ENCODE measurements at regions not wholly inside any gene's neighbourhood (a gene's known extent, or its start where the extent isn't known, plus 50 kb on each side); places are given as distances from the start of the nearest gene placed in this dataset.

DNA sequence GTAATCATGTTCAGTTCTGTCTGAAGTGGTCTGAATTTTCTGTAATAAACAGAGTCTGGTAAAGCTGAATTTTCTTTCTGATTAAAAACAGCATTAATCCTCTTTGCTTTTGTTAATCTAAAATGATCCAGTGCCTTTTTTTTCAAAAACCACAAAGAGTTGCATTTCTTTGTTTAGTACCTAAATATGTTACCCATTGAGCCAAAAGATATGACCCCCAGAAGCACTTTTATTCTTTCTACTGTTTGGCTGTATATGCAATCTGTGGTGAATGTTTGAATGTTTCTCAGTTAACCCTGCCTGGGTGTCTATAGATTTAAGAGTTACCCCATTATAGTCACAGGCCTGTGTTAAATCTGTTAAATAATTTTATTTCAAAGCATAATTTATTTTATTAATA lies 394.8 kb downstream of the PTPRC start (continued):
- TF ChIP-seq, protein P1, sequence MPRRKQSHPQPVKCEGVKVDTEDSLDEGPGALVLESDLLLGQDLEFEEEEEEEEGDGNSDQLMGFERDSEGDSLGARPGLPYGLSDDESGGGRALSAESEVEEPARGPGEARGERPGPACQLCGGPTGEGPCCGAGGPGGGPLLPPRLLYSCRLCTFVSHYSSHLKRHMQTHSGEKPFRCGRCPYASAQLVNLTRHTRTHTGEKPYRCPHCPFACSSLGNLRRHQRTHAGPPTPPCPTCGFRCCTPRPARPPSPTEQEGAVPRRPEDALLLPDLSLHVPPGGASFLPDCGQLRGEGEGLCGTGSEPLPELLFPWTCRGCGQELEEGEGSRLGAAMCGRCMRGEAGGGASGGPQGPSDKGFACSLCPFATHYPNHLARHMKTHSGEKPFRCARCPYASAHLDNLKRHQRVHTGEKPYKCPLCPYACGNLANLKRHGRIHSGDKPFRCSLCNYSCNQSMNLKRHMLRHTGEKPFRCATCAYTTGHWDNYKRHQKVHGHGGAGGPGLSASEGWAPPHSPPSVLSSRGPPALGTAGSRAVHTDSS (CRISPR knock-in tag; conservative IDR thresholded peaks at IDR 0.05), result no peak
- no peak for TF ChIP-seq ZNF317 (CRISPR knock-in tag; IDR thresholded peaks at IDR 0.05)
- TF ChIP-seq NFATC3 (CRISPR knock-in tag; IDR thresholded peaks at IDR 0.05), result no peak

DNA sequence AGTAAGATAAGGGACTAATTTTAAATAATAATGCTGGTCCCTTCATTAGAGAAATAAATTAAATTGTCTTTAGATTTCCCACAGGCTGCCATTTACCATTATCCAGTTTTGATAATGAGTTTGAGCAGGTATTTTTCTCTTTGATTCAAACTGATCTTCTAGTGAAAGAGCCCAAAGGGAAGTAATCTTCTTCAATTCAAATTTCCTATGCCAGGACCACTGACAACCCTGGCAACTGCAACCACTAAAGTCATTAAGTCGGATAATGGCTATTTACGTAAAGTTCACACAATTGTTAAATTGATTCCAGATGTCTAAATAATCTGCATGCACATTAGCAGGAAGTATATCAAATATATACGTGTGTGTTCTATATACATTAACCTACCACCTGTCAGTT lies 399.3 kb downstream of the PTPRC start:
- ChIA-PET POLR2A (no interaction called here), CTCF (ENCODE audit: low intra/inter-chr PET ratio, low total read pairs) (no interaction called here)

More for the DNA sequence above, 399.3 kb downstream of the PTPRC start:
- intact Hi-C loops (cut with micrococcal nuclease; ENCODE audit: unreplicated experiment), result no loop called here
- no peaks in the 10 kb centered on the region for H3K79me2 ChIP-seq (ENCODE audit: insufficient read depth, low read length)
- no peak overlapping the region for H3K4me2 ChIP-seq (ENCODE audit: low read depth, low read length)
- H3K9ac ChIP-seq (ENCODE audit: insufficient read depth, low read depth, low read length), result no peak overlapping the region
- no peak overlapping the region for H3K4me3 ChIP-seq (replicated peaks in 1 of 3; ENCODE audit: insufficient read depth in 1 of 3, low read depth in 2 of 3, low read length in 3 of 3)
- DNase-seq (ENCODE audit: low spot score), result no peak
- TF ChIP-seq ZBTB1 (CRISPR knock-in tag; IDR thresholded peaks at IDR 0.05; ENCODE audit: borderline replicate concordance) (no peak), MBNL3 (CRISPR knock-in tag; conservative IDR thresholded peaks at IDR 0.05) (no peak), NFE2 (CRISPR knock-in tag; IDR thresholded peaks at IDR 0.05) (no peak), ONECUT2 (CRISPR knock-in tag; IDR thresholded peaks at IDR 0.05) (no peak), CBFB (CRISPR knock-in tag; IDR thresholded peaks at IDR 0.05) (no peak), ZNF83 (CRISPR knock-in tag; IDR thresholded peaks at IDR 0.05; ENCODE audit: borderline replicate concordance) (no peak), ESRRA (CRISPR knock-in tag; IDR thresholded peaks at IDR 0.05; ENCODE audit: low read depth) (no peak), MED1 (CRISPR knock-in tag; IDR thresholded peaks at IDR 0.05) (no peak), ZNF619 (CRISPR knock-in tag; IDR thresholded peaks at IDR 0.05) (no peak), ZMAT3 (CRISPR knock-in tag; conservative IDR thresholded peaks at IDR 0.05) (no peak), NONO (IDR thresholded peaks at IDR 0.05) (no peak), NONO (CRISPR knock-in tag; conservative IDR thresholded peaks at IDR 0.05) (no peak)
- TF ChIP-seq, protein P2, sequence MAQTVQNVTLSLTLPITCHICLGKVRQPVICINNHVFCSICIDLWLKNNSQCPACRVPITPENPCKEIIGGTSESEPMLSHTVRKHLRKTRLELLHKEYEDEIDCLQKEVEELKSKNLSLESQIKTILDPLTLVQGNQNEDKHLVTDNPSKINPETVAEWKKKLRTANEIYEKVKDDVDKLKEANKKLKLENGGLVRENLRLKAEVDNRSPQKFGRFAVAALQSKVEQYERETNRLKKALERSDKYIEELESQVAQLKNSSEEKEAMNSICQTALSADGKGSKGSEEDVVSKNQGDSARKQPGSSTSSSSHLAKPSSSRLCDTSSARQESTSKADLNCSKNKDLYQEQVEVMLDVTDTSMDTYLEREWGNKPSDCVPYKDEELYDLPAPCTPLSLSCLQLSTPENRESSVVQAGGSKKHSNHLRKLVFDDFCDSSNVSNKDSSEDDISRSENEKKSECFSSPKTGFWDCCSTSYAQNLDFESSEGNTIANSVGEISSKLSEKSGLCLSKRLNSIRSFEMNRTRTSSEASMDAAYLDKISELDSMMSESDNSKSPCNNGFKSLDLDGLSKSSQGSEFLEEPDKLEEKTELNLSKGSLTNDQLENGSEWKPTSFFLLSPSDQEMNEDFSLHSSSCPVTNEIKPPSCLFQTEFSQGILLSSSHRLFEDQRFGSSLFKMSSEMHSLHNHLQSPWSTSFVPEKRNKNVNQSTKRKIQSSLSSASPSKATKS (CRISPR knock-in tag; IDR thresholded peaks at IDR 0.05), result no peak
- TF ChIP-seq, protein P3, sequence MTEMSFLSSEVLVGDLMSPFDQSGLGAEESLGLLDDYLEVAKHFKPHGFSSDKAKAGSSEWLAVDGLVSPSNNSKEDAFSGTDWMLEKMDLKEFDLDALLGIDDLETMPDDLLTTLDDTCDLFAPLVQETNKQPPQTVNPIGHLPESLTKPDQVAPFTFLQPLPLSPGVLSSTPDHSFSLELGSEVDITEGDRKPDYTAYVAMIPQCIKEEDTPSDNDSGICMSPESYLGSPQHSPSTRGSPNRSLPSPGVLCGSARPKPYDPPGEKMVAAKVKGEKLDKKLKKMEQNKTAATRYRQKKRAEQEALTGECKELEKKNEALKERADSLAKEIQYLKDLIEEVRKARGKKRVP (CRISPR knock-in tag; IDR thresholded peaks at IDR 0.05), result no peak
- TF ChIP-seq, protein P4, sequence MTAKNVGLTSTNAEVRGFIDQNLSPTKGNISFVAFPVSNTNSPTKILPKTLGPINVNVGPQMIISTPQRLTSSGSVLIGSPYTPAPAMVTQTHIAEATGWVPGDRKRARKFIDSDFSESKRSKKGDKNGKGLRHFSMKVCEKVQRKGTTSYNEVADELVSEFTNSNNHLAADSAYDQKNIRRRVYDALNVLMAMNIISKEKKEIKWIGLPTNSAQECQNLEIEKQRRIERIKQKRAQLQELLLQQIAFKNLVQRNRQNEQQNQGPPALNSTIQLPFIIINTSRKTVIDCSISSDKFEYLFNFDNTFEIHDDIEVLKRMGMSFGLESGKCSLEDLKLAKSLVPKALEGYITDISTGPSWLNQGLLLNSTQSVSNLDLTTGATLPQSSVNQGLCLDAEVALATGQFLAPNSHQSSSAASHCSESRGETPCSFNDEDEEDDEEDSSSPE (CRISPR knock-in tag; IDR thresholded peaks at IDR 0.05), result no peak
- TF ChIP-seq, protein P5, sequence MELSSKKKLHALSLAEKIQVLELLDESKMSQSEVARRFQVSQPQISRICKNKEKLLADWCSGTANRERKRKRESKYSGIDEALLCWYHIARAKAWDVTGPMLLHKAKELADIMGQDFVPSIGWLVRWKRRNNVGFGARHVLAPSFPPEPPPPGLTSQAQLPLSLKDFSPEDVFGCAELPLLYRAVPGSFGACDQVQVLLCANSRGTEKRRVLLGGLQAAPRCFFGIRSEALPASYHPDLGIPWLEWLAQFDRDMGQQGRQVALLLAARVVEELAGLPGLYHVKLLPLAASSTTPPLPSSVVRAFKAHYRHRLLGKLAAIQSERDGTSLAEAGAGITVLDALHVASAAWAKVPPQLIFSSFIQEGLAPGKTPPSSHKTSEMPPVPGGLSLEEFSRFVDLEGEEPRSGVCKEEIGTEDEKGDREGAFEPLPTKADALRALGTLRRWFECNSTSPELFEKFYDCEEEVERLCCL (CRISPR knock-in tag; IDR thresholded peaks at IDR 0.05; ENCODE audit: borderline replicate concordance), result no peak
- 47% methylated on average over 3 of the region's 3 CpGs for WGBS (ENCODE audit: low lambda C conversion rate)
- BruUV-seq (replicated peaks), result no TSS peak
- FAIRE-seq, result no peak
- no peak overlapping the region for H3K27ac ChIP-seq (ENCODE audit: extremely low read length, insufficient read depth, low read length)
- no peak overlapping the region for H2AFZ ChIP-seq (ENCODE audit: low read length)
- ATAC-seq, result no peak
- no peaks in the 10 kb centered on the region for H3K36me3 ChIP-seq (replicated peaks in 1 of 2; ENCODE audit: control insufficient read depth in 1 of 2, insufficient read depth in 2 of 2, low read length in 2 of 2)
- no peaks in the 10 kb centered on the region for H4K20me1 ChIP-seq (ENCODE audit: insufficient read depth, low read length)
- no peaks in the 10 kb centered on the region for H3K27me3 ChIP-seq (ENCODE audit: control insufficient read depth in 1 of 2, insufficient read depth in 2 of 2, low read length in 2 of 2)
- H3K4me1 ChIP-seq (ENCODE audit: insufficient read depth, low read length), result no peaks in the 10 kb centered on the region
- in situ Hi-C loops (cut with HindIII; ENCODE audit: extremely low pct_ligation_motif_present, low pct_unique_long_range_greater_than_20kb), result no loop called here
- no peaks in the 10 kb centered on the region for H3K9me3 ChIP-seq (ENCODE audit: low read length)
